ENCODE measurements at regions not wholly inside any gene's neighbourhood (a gene's known extent, or its start where the extent isn't known, plus 50 kb on each side); places are given as distances from the start of the nearest gene placed in this dataset.

DNA sequence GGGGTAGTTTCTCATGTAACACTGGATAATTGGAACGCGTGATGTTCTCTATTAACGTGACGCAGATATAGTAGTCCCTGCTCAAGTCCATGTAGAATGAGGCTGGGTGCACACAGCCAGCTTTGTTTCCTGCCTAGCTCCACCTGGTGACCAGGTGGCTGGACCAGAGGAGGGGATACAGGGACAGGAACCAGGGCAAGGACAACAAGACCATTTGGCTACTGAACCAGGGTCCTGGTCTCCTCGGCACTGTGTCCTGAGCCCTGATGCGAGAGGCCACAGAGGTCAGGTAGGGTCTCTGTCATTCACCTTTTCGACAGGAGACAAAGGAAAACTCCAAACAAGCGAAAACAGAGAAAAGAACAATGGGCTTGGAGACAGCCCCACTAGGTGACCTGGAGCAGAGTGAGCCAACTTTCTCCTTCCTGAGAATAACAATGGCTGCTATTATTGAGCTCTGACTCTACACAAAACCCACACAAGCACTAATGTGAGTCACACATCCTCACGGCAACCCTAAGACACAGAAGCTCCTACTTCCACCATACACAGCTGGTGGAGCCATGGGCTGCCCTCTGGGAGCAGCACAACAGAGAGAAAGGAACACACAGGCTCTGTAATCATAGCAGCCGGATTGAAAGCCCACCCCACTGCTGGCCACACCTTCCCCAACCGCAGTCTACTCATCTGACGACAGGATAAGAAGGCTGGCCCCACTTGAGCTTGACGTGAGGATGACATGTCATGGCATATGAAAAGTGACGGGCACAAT is 67.3 kb upstream of the TEX51 start:
- no peak for DNase-seq

- DNase-seq, result no peak
These were observed 66.7 kb upstream of the TEX51 start for GRCh38 chr2:126832014-126832413.

- DNase-seq, result no peak
These were observed 65.9 kb upstream of the TEX51 start for GRCh38 chr2:126832757-126833156.

- DNase-seq, result no peak
These were observed 64.6 kb upstream of the TEX51 start for GRCh38 chr2:126834006-126834659.

- no peak for DNase-seq
These were observed 63.4 kb upstream of the TEX51 start for GRCh38 chr2:126835261-126835660.

GRCh38 chr2:126835831-126836230 is 62.9 kb upstream of the TEX51 start:
- DNase-seq, result no peak

DNA sequence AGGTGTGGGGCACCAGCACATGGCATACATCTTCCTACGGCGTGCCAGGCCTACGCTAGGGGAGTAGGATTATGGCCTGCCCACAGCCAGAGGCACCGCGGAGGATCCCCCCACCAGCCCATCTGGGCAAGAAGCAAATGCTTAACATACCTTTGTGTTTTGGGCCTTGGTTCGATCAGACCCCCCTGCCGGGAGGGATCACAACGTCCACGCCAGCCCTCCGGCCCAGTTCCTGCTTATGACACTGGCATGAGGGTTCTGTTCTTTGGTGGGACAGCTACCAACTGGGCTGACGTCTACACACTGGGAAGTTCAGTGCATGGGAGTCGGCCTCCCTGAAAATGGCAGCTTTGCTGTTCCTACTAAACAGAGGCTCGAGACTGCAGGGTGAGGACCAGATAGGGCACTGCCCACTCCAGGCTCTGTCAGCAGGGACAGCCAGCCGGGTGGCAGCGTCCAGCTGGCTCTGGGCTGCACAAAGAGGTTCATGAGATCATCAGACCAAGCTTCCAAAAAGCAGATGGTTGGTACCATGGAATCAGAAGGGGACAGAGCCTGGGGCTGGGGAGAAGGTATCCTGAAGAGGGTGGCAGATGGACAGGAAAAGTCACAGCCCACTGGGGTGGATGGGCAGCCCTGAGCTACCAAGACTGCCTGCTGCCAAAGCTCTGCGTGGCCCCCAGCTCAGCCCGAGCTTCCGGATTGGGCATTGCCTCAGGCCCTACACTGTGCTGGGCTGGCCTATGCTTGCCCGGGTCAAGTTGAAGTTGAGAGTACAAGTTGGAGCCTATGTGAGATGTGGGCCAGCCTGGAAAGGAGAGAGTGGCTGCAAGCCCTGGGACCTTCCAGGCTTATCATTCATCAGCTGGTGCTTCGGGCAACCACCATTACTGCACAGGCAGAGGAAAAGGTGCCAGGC is 61.7 kb upstream of the TEX51 start:
- no peak for DNase-seq

GRCh38 chr2:126837966-126838715 is 60.5 kb upstream of the TEX51 start:
- no peak for DNase-seq

DNA sequence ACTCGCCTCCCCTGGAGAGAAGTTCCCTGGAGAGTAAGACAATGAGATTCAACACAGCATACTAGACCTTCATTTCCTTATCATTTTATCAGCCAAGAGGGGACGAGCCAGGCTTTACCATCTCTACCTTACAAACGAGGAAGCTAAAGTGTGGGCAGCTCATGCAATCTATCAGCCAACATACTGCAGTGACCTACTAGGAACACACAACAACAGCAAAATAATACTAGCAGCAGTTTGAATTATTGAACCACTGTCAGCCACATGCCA is 60.0 kb upstream of the TEX51 start:
- DNase-seq, result no peak

- no peak for DNase-seq
These were observed 58.9 kb upstream of the TEX51 start for GRCh38 chr2:126839796-126840195.

DNA sequence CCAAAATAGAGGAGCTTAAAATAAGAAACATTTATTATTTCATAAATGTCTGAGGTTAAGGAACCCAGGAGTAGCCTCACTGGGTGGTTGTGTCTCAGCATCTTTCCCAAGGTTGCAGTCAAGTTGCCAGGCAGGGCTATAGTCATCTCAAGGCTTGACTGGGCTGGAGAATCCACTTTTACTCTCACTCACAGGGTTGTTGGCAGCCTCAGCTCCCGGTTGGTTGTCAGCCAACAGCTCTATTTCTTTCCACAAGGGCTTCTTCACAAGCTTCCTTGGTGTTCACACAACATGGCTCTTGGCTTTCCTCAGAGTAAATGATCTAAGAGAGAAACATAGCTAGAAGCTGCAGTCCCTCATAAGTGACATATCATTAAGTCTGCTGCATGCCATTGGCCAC is 55.6 kb upstream of the TEX51 start:
- no peak for DNase-seq

DNA sequence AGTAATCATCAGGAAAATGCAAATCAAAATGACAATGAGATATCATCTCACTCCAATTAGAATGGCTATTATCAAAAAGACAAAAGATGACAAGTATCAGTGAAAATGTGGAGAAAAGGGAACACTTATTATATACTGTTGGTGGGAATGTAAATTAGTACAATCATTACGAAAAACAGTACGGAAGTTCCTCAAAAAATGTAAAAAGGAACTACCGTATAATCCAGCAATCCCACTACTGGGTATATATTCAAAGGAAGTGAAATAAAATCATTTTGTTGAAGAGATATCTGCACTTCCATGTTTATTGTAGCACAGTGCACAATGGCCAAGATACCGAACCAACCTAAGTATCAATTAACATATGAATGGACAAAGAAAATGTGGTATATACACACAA is 52.4 kb upstream of the TEX51 start:
- no peak for DNase-seq

Data from activated CD4-positive, alpha-beta T cell treated with anti-CD3 and anti-CD28 coated beads, Interleukin-2, amount 50 U/mL, for 16 hours (primary cell).